DOHH2 (cell line): ENCODE measurements at regions not wholly inside any gene's neighbourhood (a gene's known extent, or its start where the extent isn't known, plus 50 kb on each side); places are given as distances from the start of the nearest gene placed in this dataset.

Experiments used
- H3F3A ChIP-seq: fragments of 200-600 bp; sonication (generic), shearing (Covaris generic); 2 replicates; pipeline ENCODE4 v1.6.0; 2016; ENCODE audit warnings: antibody characterized with exemption, mild to moderate bottlenecking; ENCODE audit not compliant: control insufficient read depth, insufficient read depth
- H3K27ac ChIP-seq: fragments of 200-600 bp; sonication (generic); 2 replicates; pipeline ENCODE4 v1.5.1; 2014; ENCODE audit warnings: low read depth, mild to moderate bottlenecking, low read length, moderate library complexity
- H3K27me3 ChIP-seq: fragments of 200-600 bp; sonication (generic); 2 replicates; pipeline ENCODE4 v1.6.1; 2014; ENCODE audit warnings: mild to moderate bottlenecking, low read length, mixed read lengths; ENCODE audit not compliant: control insufficient read depth
- H3K36me3 ChIP-seq: fragments of 200-600 bp; sonication (generic); 2 replicates; pipeline ENCODE4 v1.6.1; 2014; ENCODE audit warnings: mild to moderate bottlenecking, low read length, moderate library complexity, mixed read lengths; ENCODE audit not compliant: control insufficient read depth
- H3K4me1 ChIP-seq: fragments of 200-600 bp; sonication (generic); 2 replicates; pipeline ENCODE4 v1.6.1; 2014; ENCODE audit warnings: mild to moderate bottlenecking, low read length, mixed read lengths; ENCODE audit not compliant: control insufficient read depth
- H3K4me2 ChIP-seq: fragments of 200-600 bp; sonication (generic); 2 replicates; pipeline ENCODE4 v1.6.0; 2014; ENCODE audit warnings: mild to moderate bottlenecking, low read length, moderate library complexity
- H3K4me3 ChIP-seq: fragments of 200-600 bp; sonication (generic); 2 replicates; pipeline ENCODE4 v1.5.1; 2014; ENCODE audit warnings: mild to moderate bottlenecking, low read length, mixed read lengths
- H3K79me2 ChIP-seq: fragments of 200-600 bp; sonication (generic); 2 replicates; pipeline ENCODE4 v1.6.1; 2014; ENCODE audit warnings: mild to moderate bottlenecking, low read length, mixed read lengths; ENCODE audit not compliant: control insufficient read depth
- H3K9me2 ChIP-seq: fragments of 200-600 bp; sonication (generic); replicated peaks from 2 replicates; pipeline ENCODE4 v1.6.1; 2014; ENCODE audit warnings: mild to moderate bottlenecking, low read length, mixed read lengths; ENCODE audit not compliant: control insufficient read depth
- H3K9me3 ChIP-seq: fragments of 200-600 bp; sonication (generic); 2 replicates; pipeline ENCODE4 v1.6.1; 2014; ENCODE audit warnings: antibody characterized with exemption, low read length, mixed read lengths; ENCODE audit not compliant: control insufficient read depth, insufficient read depth
- H4K20me1 ChIP-seq: fragments of 200-600 bp; sonication (generic); 2 replicates; pipeline ENCODE4 v1.6.0; 2014; ENCODE audit warnings: low read depth, mild to moderate bottlenecking, antibody characterized with exemption, low read length, moderate library complexity; ENCODE audit not compliant: control insufficient read depth, insufficient read depth
- EZH2phosphoT487 ChIP-seq: fragments of 200-600 bp; sonication (generic); IDR thresholded peaks from 2 replicates; pipeline ENCODE4 v1.6.1; 2017; ENCODE audit warnings: borderline replicate concordance, mild to moderate bottlenecking, antibody characterized with exemption, low read length, moderate library complexity, mixed read lengths
- TF ChIP-seq, protein P1 (sequence below): fragments of 200-600 bp; sonication (generic); IDR thresholded peaks from one replicate; pipeline ENCODE4 v1.5.1; 2014; ENCODE audit warnings: antibody characterized with exemption, mild to moderate bottlenecking, low read depth, low read length; ENCODE audit not compliant: poor library complexity, severe bottlenecking

DNA sequence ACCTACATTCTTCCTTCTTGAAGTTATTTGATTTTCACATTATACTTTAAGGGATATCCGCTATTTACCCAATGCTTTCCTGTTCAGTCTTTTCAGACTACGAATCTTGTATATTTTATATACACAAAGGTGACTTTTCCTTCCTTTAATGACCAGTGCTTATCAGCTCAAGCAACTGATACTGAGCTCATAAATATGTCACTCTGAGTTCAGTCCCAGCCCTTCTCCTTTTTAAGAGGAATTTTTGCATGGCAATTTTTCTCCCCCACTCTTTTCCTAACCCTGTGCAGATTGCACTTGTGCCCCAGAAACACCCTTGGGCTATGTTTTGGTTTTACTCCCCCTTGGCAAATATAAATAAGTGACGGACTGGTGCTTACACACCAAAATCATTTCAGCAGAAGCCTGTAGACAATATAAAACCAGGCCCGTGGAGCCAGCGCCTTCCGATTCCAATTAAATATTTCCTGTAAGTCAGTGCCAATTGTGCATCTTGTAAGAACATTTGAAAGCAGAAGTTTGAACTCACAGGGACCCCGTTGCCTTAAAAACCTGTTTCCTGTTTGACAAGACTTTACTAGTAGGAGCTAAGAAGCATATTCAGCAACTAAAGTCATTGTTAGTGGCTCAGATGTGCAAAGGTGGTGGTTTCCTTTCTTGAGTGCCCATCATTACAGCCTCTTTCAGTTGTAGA is 66.3 kb upstream of the GATA6 start:
- Histone ChIP-seq H3F3A (no peaks in the 10 kb centered on the region), H3K9me2 (no peaks in the 10 kb centered on the region), H3K27me3 (peaks cover 3% of the 10 kb centered on the region; the same call in 1 of the 2 replicates), H3K4me3 (no peak overlapping the region), H3K36me3 (no peaks in the 10 kb centered on the region), H3K4me2 (no peak overlapping the region), H3K79me2 (no peaks in the 10 kb centered on the region), H3K27ac (no peak overlapping the region), H3K9me3 (no peaks in the 10 kb centered on the region), H3K4me1 (no peaks in the 10 kb centered on the region), H4K20me1 (no peaks in the 10 kb centered on the region)
- TF ChIP-seq EZH2phosphoT487 = no peak
- TF ChIP-seq, protein P1, sequence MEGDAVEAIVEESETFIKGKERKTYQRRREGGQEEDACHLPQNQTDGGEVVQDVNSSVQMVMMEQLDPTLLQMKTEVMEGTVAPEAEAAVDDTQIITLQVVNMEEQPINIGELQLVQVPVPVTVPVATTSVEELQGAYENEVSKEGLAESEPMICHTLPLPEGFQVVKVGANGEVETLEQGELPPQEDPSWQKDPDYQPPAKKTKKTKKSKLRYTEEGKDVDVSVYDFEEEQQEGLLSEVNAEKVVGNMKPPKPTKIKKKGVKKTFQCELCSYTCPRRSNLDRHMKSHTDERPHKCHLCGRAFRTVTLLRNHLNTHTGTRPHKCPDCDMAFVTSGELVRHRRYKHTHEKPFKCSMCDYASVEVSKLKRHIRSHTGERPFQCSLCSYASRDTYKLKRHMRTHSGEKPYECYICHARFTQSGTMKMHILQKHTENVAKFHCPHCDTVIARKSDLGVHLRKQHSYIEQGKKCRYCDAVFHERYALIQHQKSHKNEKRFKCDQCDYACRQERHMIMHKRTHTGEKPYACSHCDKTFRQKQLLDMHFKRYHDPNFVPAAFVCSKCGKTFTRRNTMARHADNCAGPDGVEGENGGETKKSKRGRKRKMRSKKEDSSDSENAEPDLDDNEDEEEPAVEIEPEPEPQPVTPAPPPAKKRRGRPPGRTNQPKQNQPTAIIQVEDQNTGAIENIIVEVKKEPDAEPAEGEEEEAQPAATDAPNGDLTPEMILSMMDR = no peak

DNA sequence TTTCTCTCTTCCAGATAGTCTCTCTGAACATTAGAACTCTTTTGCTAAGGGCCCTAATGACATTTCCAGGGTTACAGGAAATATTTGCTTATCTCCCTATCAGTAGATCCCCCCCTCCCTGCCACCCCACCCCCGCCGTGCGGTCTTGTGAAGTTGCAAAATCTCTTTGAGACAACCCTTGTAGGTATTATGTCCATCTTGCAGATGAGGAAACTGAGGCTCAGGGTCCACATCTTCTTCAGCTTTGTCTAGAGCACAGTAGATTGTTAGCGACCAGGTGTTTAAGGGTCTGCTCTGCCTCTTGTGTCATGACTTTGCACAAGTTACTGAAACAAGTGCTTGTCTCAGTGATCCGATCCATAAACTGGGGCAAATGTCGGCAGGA is 65.8 kb upstream of the GATA6 start:
- no peaks in the 10 kb centered on the region for H3K9me2 ChIP-seq
- H3K27me3 ChIP-seq = peaks cover 3% of the 10 kb centered on the region; the same call in 1 of the 2 replicates
- no peaks in the 10 kb centered on the region for H3K36me3 ChIP-seq
- no peak overlapping the region for H3K4me3 ChIP-seq
- H3F3A ChIP-seq = no peaks in the 10 kb centered on the region
- no peaks in the 10 kb centered on the region for H3K9me3 ChIP-seq
- H3K79me2 ChIP-seq = no peaks in the 10 kb centered on the region
- TF ChIP-seq EZH2phosphoT487 = no peak
- TF ChIP-seq, protein P1 = no peak
- H3K27ac ChIP-seq = no peak overlapping the region
- no peak overlapping the region for H3K4me2 ChIP-seq
- H4K20me1 ChIP-seq = no peaks in the 10 kb centered on the region
- H3K4me1 ChIP-seq = no peaks in the 10 kb centered on the region

DNA sequence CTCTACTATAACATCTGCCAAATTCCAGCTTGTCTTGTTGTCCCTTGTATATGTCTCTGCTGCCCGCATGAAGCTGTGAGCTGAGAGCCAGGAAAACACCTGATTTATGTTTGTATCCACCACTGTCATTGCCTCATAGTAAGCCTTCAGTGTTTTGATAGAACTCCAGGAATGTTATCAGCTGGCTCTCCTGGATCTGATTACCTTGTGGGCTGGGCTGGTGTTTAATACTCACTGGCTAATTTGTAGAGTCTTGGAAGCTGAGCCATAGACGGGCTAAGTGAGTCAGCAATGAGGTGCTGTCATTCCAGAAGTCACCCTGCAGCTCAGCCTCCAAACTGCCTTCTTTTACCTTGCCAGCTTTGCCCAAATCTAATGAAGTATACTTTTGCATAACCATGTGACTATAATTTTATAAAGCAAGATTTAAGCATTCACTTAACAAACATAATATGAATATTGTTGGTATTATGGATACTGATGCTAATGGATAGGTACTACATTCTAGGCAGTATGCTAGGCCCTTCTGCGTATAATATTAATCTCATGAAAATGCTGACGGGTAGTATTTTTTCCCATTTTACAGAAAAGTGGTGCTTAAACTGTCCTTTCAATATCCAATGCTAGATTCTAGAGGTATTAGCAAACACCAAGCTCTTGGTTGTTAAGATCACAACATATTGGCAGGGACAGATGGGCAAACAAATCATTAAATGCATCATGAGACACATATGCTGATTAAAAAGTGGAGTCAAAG is 62.7 kb upstream of the GATA6 start:
- no peaks in the 10 kb centered on the region for H3K79me2 ChIP-seq
- peaks cover 3% of the 10 kb centered on the region; the same call in 1 of the 2 replicates for H3K27me3 ChIP-seq
- no peaks in the 10 kb centered on the region for H3K4me1 ChIP-seq
- no peak overlapping the region for H3K27ac ChIP-seq
- H3K9me3 ChIP-seq = no peaks in the 10 kb centered on the region
- H3K4me2 ChIP-seq = no peak overlapping the region
- no peak overlapping the region for H3K4me3 ChIP-seq
- TF ChIP-seq, protein P1 = no peak
- no peak for TF ChIP-seq EZH2phosphoT487
- no peaks in the 10 kb centered on the region for H3K9me2 ChIP-seq
- H4K20me1 ChIP-seq = no peaks in the 10 kb centered on the region
- H3K36me3 ChIP-seq = no peaks in the 10 kb centered on the region
- H3F3A ChIP-seq = no peaks in the 10 kb centered on the region
